ENCODE measurements at regions not wholly inside any gene's neighbourhood (a gene's known extent, or its start where the extent isn't known, plus 50 kb on each side); places are given as distances from the start of the nearest gene placed in this dataset.

- ChIA-PET CTCF (no interaction called here), POLR2A (no interaction called here)
- DNase-seq (no peak), ATAC-seq (ENCODE audit: low read depth) (no peak)
- Mint-ChIP-seq H3K27me3 (no peaks in the 10 kb centered on the region), H3K4me1 (no peaks in the 10 kb centered on the region), H3K9me3 (peaks cover 2% of the 10 kb centered on the region), H3K4me3 (no peak overlapping the region), H3K27ac (no peak overlapping the region), H3K36me3 (ENCODE audit: low read depth) (no peaks in the 10 kb centered on the region)
- TF ChIP-seq CTCF (IDR thresholded peaks at IDR 0.05) = no peak
- intact Hi-C loops (cut with micrococcal nuclease) = no loop called here
These were observed 185.4 kb downstream of the GXYLT1 start for GRCh38 chr12:41959271-41959670.

GRCh38 chr12:41956353-41956752, 188.3 kb downstream of the GXYLT1 start:
- DNase-seq (no peak), ATAC-seq (ENCODE audit: low read depth) (no peak)
- no peak overlapping the region for H3K27ac Mint-ChIP-seq
- peaks cover 4% of the 10 kb centered on the region for H3K27me3 Mint-ChIP-seq
- POLR2A ChIA-PET = no interaction called here
- intact Hi-C loops (cut with micrococcal nuclease) = no loop called here
- no peaks in the 10 kb centered on the region for H3K4me1 Mint-ChIP-seq
- CTCF ChIA-PET = interaction anchor here (0.6 kb wide), 1 partner anchor 64 kb away, joined by 3 read pairs; no protein-coding TSS in a partner anchor
- H3K36me3 Mint-ChIP-seq (ENCODE audit: low read depth) = no peaks in the 10 kb centered on the region
- no peak for TF ChIP-seq CTCF (IDR thresholded peaks at IDR 0.05)
- no peak overlapping the region for H3K4me3 Mint-ChIP-seq
- peaks cover 4% of the 10 kb centered on the region for H3K9me3 Mint-ChIP-seq

GRCh38 chr12:41950455-41950854, 194.2 kb downstream of the GXYLT1 start:
- no peak for TF ChIP-seq CTCF (IDR thresholded peaks at IDR 0.05)
- Mint-ChIP-seq H3K4me3 (no peak overlapping the region), H3K9me3 (peaks cover 14% of the 10 kb centered on the region), H3K4me1 (no peaks in the 10 kb centered on the region), H3K36me3 (ENCODE audit: low read depth) (no peaks in the 10 kb centered on the region), H3K27me3 (peaks cover 5% of the 10 kb centered on the region), H3K27ac (no peak overlapping the region)
- CTCF ChIA-PET = no interaction called here
- ATAC-seq (ENCODE audit: low read depth) (no peak), DNase-seq (no peak)
- intact Hi-C loops (cut with micrococcal nuclease) = no loop called here
- POLR2A ChIA-PET = no interaction called here

- POLR2A ChIA-PET = no interaction called here
These were observed 198.6 kb downstream of the GXYLT1 start for GRCh38 chr12:41946106-41946505.

GRCh38 chr12:41944216-41944615, 200.5 kb downstream of the GXYLT1 start:
- ATAC-seq (ENCODE audit: low read depth) = no peak
- Mint-ChIP-seq H3K27ac (no peak overlapping the region), H3K4me3 (no peak overlapping the region), H3K9me3 (peaks cover 18% of the 10 kb centered on the region), H3K36me3 (ENCODE audit: low read depth) (no peaks in the 10 kb centered on the region), H3K4me1 (no peaks in the 10 kb centered on the region), H3K27me3 (peaks cover 8% of the 10 kb centered on the region)
- intact Hi-C loops (cut with micrococcal nuclease) = no loop called here
- no peak for DNase-seq
- CTCF ChIA-PET = no interaction called here
- TF ChIP-seq CTCF (IDR thresholded peaks at IDR 0.05) = no peak
- POLR2A ChIA-PET = no interaction called here

More at GRCh38 chr12:41946106-41946505, 198.6 kb downstream of the GXYLT1 start:
- H3K27me3 Mint-ChIP-seq = peaks cover 2% of the 10 kb centered on the region
- TF ChIP-seq CTCF (IDR thresholded peaks at IDR 0.05) = no peak
- no peak overlapping the region for H3K27ac Mint-ChIP-seq
- H3K4me1 Mint-ChIP-seq = no peaks in the 10 kb centered on the region
- CTCF ChIA-PET = no interaction called here
- H3K9me3 Mint-ChIP-seq = peaks cover 18% of the 10 kb centered on the region
- no peak for DNase-seq
- no peaks in the 10 kb centered on the region for H3K36me3 Mint-ChIP-seq (ENCODE audit: low read depth)
- H3K4me3 Mint-ChIP-seq = no peak overlapping the region
- ATAC-seq (ENCODE audit: low read depth) = no peak
- intact Hi-C loops (cut with micrococcal nuclease) = no loop called here

All from activated B cell treated with CpG ODN at 0.5 μM for 24 hours (primary cell).